Spleen (tissue), 7 donors: ENCODE measurements at regions not wholly inside any gene's neighbourhood (a gene's known extent, or its start where the extent isn't known, plus 50 kb on each side); places are given as distances from the start of the nearest gene placed in this dataset.

Source experiments
- CTCF ChIP-seq, 11 experiments: fragments of 200-600 bp in 7 of 11; fragments of 450-650 bp in 4 of 11; sonication (generic) in 4 of 11; IDR thresholded peaks in 8 of 11; conservative IDR thresholded peaks in 3 of 11; 1 replicate in 7 of 11; 2 replicates in 4 of 11; pipeline versions ENCODE4 v1.4.0 to v1.8.0; 2016 to 2021; ENCODE audit warnings: antibody characterized with exemption in 11 of 11, inconsistent platforms in 4 of 11, mild to moderate bottlenecking in 1 of 11
- POLR2A ChIP-seq, 3 donors: fragments of 450-650 bp; IDR thresholded peaks; one replicate each; pipeline ENCODE4 v1.5.1; 2017; ENCODE audit warnings: antibody characterized with exemption in 3 of 3, mild to moderate bottlenecking in 1 of 3
- POLR2AphosphoS5 ChIP-seq, 3 donors: sonication (generic); formaldehyde crosslinking; IDR thresholded peaks; one replicate each; pipeline ENCODE4 v1.5.1; 2017; ENCODE audit warnings: antibody characterized with exemption in 3 of 3
- donor health status: DM: no; HTN: no; CAD: no; lungs with moderate emphysema.
- donor health status: DM: no; HTN: no; CAD: no.
- donor health status: DM: no; HTN: no; CAD: no.

DNA sequence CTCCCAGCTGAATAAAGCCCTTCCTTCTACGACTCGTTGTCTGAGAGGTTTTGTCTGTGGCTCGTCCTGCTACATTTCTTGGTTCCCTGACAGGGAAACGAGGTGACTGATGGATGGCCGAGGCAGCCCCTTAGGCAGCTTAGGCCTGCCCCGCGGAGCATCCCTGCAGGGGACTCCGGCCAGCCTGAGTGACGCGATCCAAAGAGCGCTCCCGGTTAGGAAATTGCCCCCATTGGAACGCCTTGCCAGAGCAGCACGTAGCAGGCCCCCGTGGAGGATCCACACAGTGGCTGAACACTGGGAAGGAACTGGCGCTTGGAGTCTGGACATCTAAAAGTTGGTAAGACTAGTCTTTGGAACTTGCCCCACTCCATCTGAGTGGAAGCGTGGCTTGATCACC, 296.8 kb upstream of the SGCG start:
- TF ChIP-seq POLR2A (IDR thresholded peaks at IDR 0.05) = no peak
- TF ChIP-seq CTCF (IDR thresholded peaks at IDR 0.05 in 8 of 11, conservative IDR thresholded peaks at IDR 0.05 in 3 of 11) = no peak
- TF ChIP-seq POLR2AphosphoS5 (IDR thresholded peaks at IDR 0.05) = no peak
